ENCODE measurements at regions not wholly inside any gene's neighbourhood (a gene's known extent, or its start where the extent isn't known, plus 50 kb on each side); places are given as distances from the start of the nearest gene placed in this dataset.

DNA sequence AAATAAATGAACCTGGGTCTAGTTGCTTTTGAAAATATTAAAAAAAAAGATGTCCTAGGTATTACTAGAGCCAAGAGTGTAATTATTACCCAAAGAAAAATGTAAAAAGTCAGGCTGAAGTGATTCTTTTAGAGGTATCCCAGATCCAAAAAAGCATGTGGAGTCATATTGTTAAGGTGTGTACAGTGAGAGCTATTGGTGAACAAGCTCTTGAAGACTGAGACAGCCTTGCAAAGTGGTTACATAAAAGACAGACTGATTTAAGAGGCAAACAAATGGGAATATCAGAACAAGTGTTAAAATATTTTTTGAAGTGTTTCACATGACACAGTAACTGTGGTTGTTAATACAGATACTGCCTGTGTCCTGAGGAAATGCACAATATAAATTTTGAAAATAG is 624.5 kb downstream of the PLOD2 start:
- no peak overlapping the region for H3K4me3 Mint-ChIP-seq
- no peaks in the 10 kb centered on the region for H3K4me1 Mint-ChIP-seq (ENCODE audit: low read depth)
- H3K9me3 Mint-ChIP-seq: peaks cover 5% of the 10 kb centered on the region
- no peak overlapping the region for H3K27ac Mint-ChIP-seq
- no peaks in the 10 kb centered on the region for H3K36me3 Mint-ChIP-seq
- ChIA-PET CTCF (no interaction called here), POLR2A (no interaction called here)
- no peaks in the 10 kb centered on the region for H3K27me3 Mint-ChIP-seq
- intact Hi-C loops (cut with micrococcal nuclease): no loop called here
- DNase-seq: no peak

DNA sequence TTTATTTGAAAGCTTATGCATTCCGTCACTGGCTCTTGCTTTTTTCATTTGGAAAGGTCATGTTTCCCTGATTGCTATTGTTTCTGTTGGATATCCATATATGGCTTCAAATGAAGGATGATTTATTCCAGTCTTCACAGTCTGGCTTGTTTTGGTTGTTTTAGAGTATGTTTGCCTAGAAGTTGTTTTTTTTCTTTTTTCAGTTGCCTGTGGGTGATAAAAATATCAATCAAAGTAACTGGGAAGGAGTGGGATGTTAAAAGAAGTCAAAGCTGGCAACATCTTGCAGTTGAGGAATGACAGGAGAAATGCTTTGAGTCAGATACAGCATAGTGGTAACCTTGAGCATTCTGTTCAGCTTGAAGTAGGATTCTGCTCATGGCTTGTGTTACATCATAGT is 610.5 kb downstream of the PLOD2 start:
- CTCF ChIA-PET: no interaction called here
- no peaks in the 10 kb centered on the region for H3K36me3 Mint-ChIP-seq
- no peak overlapping the region for H3K4me3 Mint-ChIP-seq
- peaks cover 14% of the 10 kb centered on the region for H3K9me3 Mint-ChIP-seq
- no peak for DNase-seq
- H3K27ac Mint-ChIP-seq: no peak overlapping the region
- POLR2A ChIA-PET: no interaction called here
- no peaks in the 10 kb centered on the region for H3K4me1 Mint-ChIP-seq (ENCODE audit: low read depth)
- intact Hi-C loops (cut with micrococcal nuclease): no loop called here
- no peaks in the 10 kb centered on the region for H3K27me3 Mint-ChIP-seq

DNA sequence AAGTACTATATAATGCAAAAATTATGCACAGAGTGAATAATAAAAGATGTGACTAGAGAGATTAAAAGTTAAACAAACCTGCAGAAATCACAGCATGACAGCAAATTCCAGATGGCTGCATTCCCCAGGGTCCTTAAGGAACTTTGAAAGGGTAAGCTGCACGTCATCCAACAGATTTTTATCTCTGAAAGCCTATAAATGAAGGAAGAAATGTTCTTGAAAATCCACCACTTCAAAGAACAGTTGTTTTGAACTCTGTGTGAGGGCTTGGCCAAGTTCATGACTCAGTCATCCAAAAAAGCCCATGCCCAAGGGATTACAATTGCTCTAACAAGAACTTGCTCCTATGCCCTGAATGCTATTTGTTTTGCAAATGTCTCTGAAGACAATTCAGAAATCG is 603.6 kb downstream of the PLOD2 start:
- ChIA-PET POLR2A (no interaction called here), CTCF (no interaction called here)
- H3K4me1 Mint-ChIP-seq (ENCODE audit: low read depth): no peaks in the 10 kb centered on the region
- no peak overlapping the region for H3K27ac Mint-ChIP-seq
- intact Hi-C loops (cut with micrococcal nuclease): no loop called here
- H3K9me3 Mint-ChIP-seq: peaks cover 16% of the 10 kb centered on the region
- H3K27me3 Mint-ChIP-seq: no peaks in the 10 kb centered on the region
- no peak for DNase-seq
- no peak overlapping the region for H3K4me3 Mint-ChIP-seq
- H3K36me3 Mint-ChIP-seq: no peaks in the 10 kb centered on the region

DNA sequence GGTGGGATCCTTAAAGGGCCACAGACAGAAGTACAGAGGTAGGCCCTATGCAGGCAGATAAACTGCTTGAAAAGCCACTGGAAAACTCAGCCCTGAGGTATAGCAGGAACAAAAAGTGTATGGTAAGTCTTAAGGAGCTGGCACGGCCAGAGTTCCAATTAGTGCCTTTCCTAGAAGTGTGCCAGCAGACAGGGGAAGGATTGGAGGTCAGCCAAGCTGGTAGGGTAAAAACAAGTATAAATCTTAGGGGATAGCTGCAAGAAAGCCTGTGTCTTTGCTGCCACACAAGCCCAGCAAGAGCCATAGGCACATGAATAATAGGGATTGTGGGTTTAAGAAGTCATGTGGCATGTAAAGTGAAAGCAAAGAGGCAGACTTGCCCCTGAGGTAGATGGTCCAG is 582.5 kb downstream of the PLOD2 start:
- Mint-ChIP-seq H3K4me1 (ENCODE audit: low read depth) (no peaks in the 10 kb centered on the region), H3K27me3 (no peaks in the 10 kb centered on the region), H3K4me3 (no peak overlapping the region), H3K9me3 (peaks cover 4% of the 10 kb centered on the region), H3K27ac (no peak overlapping the region), H3K36me3 (no peaks in the 10 kb centered on the region)
- intact Hi-C loops (cut with micrococcal nuclease): no loop called here
- DNase-seq: no peak
- ChIA-PET POLR2A (no interaction called here), CTCF (no interaction called here)

DNA sequence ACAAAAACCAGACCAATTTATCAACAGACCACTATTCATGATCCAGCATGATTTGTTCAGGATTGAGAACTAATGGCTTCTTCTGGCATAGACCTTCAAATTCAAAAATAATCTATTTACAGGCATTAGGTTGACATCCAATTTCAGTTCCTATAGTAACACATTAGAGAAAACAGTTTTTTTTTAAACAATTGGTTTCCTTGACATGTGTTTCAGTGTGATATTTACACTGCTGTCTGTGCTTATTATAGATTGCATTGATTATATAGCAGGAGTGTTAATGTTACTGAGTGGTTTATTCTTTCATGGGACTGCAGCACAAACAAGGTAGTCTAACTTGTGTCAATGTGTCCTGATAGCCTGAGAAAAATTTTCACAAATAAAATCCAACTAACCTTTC is 579.3 kb downstream of the PLOD2 start:
- DNase-seq: no peak
- H3K4me3 Mint-ChIP-seq: no peak overlapping the region
- POLR2A ChIA-PET: no interaction called here
- H3K4me1 Mint-ChIP-seq (ENCODE audit: low read depth): no peaks in the 10 kb centered on the region
- intact Hi-C loops (cut with micrococcal nuclease): no loop called here
- no peak overlapping the region for H3K27ac Mint-ChIP-seq
- H3K27me3 Mint-ChIP-seq: no peaks in the 10 kb centered on the region
- H3K9me3 Mint-ChIP-seq: peaks cover 6% of the 10 kb centered on the region
- no peaks in the 10 kb centered on the region for H3K36me3 Mint-ChIP-seq
- CTCF ChIA-PET: no interaction called here

DNA sequence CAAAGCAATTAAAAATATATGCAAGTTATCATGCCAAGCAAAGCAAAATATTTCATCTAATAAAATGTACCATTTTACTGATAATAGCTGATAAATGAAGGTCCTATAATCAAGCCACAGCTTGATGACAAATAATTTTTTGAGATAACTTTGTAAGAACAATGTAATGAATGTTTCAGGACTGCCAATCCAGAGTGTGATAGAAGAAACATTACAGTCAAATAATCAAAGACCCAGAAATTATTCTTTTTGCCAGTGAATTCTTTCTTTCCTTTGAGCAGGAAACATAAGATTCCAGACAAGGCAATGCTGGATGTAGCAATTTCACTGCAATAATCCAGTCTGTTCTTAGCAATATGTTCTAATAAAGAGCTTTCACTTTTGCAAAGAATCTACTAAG is 556.1 kb downstream of the PLOD2 start:
- no peaks in the 10 kb centered on the region for H3K4me1 Mint-ChIP-seq (ENCODE audit: low read depth)
- POLR2A ChIA-PET: no interaction called here
- no peak overlapping the region for H3K27ac Mint-ChIP-seq
- peaks cover 20% of the 10 kb centered on the region for H3K9me3 Mint-ChIP-seq
- DNase-seq: no peak
- intact Hi-C loops (cut with micrococcal nuclease): no loop called here
- CTCF ChIA-PET: no interaction called here
- H3K27me3 Mint-ChIP-seq: no peaks in the 10 kb centered on the region
- no peaks in the 10 kb centered on the region for H3K36me3 Mint-ChIP-seq
- no peak overlapping the region for H3K4me3 Mint-ChIP-seq

DNA sequence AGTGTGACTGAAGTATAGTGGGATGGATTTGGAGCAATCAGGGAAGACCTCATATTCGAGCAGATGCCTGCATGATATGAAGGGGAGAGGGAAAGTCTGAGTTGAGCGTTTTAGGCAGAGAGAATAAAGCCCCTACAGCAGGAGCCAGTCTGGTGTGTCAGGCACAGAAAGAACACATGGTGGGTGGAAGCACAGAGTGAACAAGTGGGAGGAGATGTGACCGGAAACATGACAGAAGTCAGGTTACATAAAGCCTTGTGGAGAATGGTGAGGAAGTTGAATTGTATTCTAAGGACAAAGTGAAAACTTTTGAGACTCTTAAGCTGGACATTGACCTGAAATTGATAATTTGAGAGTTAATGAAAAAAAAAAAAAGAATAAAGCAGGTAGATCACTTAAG is 541.0 kb downstream of the PLOD2 start:
- no peaks in the 10 kb centered on the region for H3K4me1 Mint-ChIP-seq (ENCODE audit: low read depth)
- H3K4me3 Mint-ChIP-seq: no peak overlapping the region
- no peak overlapping the region for H3K27ac Mint-ChIP-seq
- DNase-seq: no peak
- intact Hi-C loops (cut with micrococcal nuclease): no loop called here
- CTCF ChIA-PET: no interaction called here
- H3K27me3 Mint-ChIP-seq: no peaks in the 10 kb centered on the region
- H3K36me3 Mint-ChIP-seq: no peaks in the 10 kb centered on the region
- POLR2A ChIA-PET: no interaction called here
- peaks cover 8% of the 10 kb centered on the region for H3K9me3 Mint-ChIP-seq

DNA sequence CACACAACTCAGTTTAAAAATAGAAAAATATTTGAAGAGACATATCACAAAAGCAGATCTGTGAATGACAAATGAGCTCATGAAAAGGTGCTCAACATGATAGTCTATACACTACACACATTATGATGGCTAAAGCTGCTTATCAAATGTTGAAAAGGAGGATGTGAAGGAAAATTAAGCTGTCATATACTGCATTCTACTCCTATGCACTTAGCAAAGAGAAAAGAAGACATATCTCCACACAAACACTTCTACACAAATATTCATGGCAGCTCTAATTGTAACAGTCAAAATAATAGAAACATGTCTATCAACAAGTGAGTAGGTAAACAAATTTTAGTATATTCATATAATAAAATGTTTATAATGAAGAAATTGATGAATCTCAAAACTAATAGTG is 540.5 kb downstream of the PLOD2 start:
- no peak for DNase-seq
- H3K27me3 Mint-ChIP-seq: no peaks in the 10 kb centered on the region
- peaks cover 8% of the 10 kb centered on the region for H3K9me3 Mint-ChIP-seq
- intact Hi-C loops (cut with micrococcal nuclease): no loop called here
- CTCF ChIA-PET: no interaction called here
- POLR2A ChIA-PET: no interaction called here
- no peaks in the 10 kb centered on the region for H3K36me3 Mint-ChIP-seq
- H3K27ac Mint-ChIP-seq: no peak overlapping the region
- no peak overlapping the region for H3K4me3 Mint-ChIP-seq
- no peaks in the 10 kb centered on the region for H3K4me1 Mint-ChIP-seq (ENCODE audit: low read depth)

DNA sequence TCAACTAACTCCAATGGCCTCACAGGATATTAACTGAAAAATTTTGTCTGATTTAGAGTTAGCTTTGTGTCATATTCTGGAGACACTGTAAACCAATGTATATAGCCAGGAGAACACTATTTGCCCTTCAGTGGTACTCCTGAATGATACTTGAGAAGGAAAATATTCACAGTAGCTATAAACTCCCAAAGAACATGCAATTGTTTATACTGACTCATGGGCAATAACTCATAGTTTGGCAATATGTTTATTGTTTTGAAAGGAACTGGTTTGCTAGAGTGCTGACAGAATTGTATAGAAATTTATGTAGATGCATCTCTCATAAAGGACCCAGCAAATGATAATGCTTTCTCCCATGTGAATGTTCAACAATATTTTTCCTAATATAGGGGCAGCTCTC is 537.6 kb downstream of the PLOD2 start:
- intact Hi-C loops (cut with micrococcal nuclease): no loop called here
- POLR2A ChIA-PET: no interaction called here
- Mint-ChIP-seq H3K27me3 (no peaks in the 10 kb centered on the region), H3K4me3 (no peak overlapping the region), H3K4me1 (ENCODE audit: low read depth) (no peaks in the 10 kb centered on the region), H3K36me3 (no peaks in the 10 kb centered on the region), H3K9me3 (peaks cover 3% of the 10 kb centered on the region), H3K27ac (no peak overlapping the region)
- DNase-seq: no peak
- CTCF ChIA-PET: no interaction called here

DNA sequence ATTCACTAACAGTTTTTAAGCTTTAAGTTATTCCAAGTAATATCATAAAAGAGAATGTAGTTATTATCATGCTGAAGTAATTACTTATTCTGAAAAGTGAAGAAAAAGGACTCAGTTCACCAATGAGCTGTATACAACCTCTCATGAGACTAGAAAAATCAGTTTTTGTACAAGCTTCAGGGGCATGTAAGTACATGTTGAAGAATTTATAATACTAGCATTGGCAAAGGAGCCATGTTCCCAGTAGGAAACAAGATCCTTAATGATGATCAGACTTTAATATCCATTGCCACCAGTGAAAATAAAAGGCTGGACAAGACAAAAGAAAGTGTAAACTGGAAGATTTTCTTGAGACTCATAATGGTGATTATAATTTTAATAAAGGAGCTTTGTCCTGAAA is 532.8 kb downstream of the PLOD2 start:
- no peaks in the 10 kb centered on the region for H3K4me1 Mint-ChIP-seq (ENCODE audit: low read depth)
- intact Hi-C loops (cut with micrococcal nuclease): no loop called here
- H3K27ac Mint-ChIP-seq: no peak overlapping the region
- peaks cover 21% of the 10 kb centered on the region for H3K9me3 Mint-ChIP-seq
- POLR2A ChIA-PET: no interaction called here
- no peaks in the 10 kb centered on the region for H3K27me3 Mint-ChIP-seq
- no peak for DNase-seq
- peaks cover 1% of the 10 kb centered on the region for H3K36me3 Mint-ChIP-seq
- no peak overlapping the region for H3K4me3 Mint-ChIP-seq
- CTCF ChIA-PET: no interaction called here

DNA sequence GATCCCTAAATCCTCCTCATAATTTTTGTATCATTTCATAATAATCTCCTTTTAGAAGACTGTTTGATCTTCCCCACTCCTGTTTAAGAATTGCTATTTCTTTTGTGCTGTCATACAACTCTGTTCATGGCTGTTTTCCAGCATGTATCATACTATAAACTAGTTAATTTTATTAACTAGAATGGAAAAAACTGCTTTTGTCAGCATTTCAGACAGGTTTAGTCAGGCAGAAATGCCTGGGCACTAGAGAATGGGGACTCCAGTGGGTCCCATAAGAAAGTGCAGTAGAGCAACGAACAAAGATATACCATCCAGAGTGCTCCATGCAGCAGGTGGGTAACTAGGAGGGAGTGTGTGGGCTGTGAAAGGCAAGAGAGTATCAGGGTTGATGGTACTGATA is 523.9 kb downstream of the PLOD2 start:
- H3K36me3 Mint-ChIP-seq: no peaks in the 10 kb centered on the region
- intact Hi-C loops (cut with micrococcal nuclease): no loop called here

DNA sequence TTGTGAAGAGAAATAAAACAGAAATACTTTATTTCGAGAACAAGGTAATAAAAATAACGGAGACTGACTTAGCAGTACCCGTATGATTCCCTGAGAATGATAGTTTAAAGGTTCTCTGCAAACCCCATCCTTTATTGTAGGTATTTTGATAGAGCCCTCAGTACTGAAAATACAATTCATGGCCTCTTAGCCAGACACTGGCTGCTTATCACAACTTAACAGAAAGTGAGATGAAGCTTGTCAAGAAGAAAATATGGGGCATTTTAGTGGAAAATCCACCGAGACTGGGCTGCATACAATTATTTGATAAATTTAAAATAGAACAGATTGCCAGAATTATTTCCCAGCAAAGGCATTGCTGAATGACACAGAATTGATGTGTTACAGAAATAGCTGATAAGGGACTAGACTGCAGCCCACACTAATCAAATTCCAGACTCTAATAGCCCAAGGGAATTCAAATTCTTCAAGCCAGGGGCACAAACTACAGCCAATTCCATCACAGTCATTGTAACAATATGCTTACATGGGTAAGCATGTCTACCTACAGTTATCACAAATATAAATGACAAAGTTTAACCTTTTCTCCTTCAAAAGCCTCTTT is 521.9 kb downstream of the PLOD2 start:
- DNase-seq: no peak
- CTCF ChIA-PET: no interaction called here
- H3K4me1 Mint-ChIP-seq (ENCODE audit: low read depth): no peaks in the 10 kb centered on the region
- intact Hi-C loops (cut with micrococcal nuclease): no loop called here
- H3K36me3 Mint-ChIP-seq: no peaks in the 10 kb centered on the region
- H3K4me3 Mint-ChIP-seq: no peak overlapping the region
- POLR2A ChIA-PET: no interaction called here
- H3K27ac Mint-ChIP-seq: no peak overlapping the region
- no peaks in the 10 kb centered on the region for H3K9me3 Mint-ChIP-seq
- H3K27me3 Mint-ChIP-seq: no peaks in the 10 kb centered on the region

More for the DNA sequence above, 523.9 kb downstream of the PLOD2 start:
- ChIA-PET POLR2A (no interaction called here), CTCF (no interaction called here)
- no peak overlapping the region for H3K27ac Mint-ChIP-seq
- H3K9me3 Mint-ChIP-seq: peaks cover 7% of the 10 kb centered on the region
- DNase-seq: no peak
- H3K27me3 Mint-ChIP-seq: no peaks in the 10 kb centered on the region
- H3K4me1 Mint-ChIP-seq (ENCODE audit: low read depth): no peaks in the 10 kb centered on the region
- no peak overlapping the region for H3K4me3 Mint-ChIP-seq

DNA sequence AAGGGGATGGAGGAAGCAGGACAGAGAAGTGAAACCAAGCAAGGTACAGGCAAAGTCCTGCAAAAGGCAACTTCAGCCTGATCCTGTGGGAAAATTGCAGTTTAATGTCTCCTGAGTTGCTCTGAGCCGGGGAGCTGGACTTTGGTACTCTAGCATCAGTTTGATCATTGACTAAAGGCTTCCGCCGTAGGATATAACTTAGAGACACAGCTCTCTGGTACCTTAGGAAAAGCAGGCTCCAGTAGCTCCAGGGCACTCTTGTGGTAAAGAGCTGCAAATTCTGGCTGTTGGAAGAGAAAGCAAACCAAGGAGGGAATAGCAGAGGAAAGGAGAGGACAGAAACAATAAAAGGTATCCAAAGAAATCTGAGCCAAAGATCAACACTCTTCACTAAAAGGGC is 521.1 kb downstream of the PLOD2 start:
- Mint-ChIP-seq H3K36me3 (no peaks in the 10 kb centered on the region), H3K4me3 (no peak overlapping the region), H3K4me1 (ENCODE audit: low read depth) (no peaks in the 10 kb centered on the region), H3K9me3 (no peaks in the 10 kb centered on the region), H3K27me3 (no peaks in the 10 kb centered on the region), H3K27ac (no peak overlapping the region)
- CTCF ChIA-PET: no interaction called here
- intact Hi-C loops (cut with micrococcal nuclease): no loop called here
- POLR2A ChIA-PET: no interaction called here
- no peak for DNase-seq

DNA sequence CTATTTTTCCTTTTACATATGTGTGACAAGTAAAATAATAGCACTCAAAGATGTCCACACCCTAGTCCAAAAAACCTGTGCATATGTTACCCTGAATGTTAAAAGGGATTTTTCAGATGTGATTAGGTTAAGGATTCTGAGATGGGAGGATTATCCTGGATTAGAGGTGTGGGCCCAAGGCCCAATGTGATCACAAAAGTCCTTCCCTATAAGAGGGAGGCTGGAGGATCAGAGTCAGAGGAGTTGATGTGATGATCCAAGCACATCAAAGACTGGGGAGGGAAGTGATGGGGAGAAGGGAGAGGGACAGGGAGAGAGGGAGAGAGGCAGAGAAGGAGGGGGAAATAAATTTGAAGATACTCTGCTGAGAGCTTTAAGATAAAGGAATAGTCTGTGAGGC is 512.6 kb downstream of the PLOD2 start:
- ChIA-PET POLR2A (no interaction called here), CTCF (no interaction called here)
- H3K27ac Mint-ChIP-seq: no peak overlapping the region
- no peaks in the 10 kb centered on the region for H3K4me1 Mint-ChIP-seq (ENCODE audit: low read depth)
- no peaks in the 10 kb centered on the region for H3K27me3 Mint-ChIP-seq
- intact Hi-C loops (cut with micrococcal nuclease): no loop called here
- no peaks in the 10 kb centered on the region for H3K36me3 Mint-ChIP-seq
- H3K4me3 Mint-ChIP-seq: no peak overlapping the region
- peaks cover 2% of the 10 kb centered on the region for H3K9me3 Mint-ChIP-seq
- no peak for DNase-seq

All from activated CD4-positive, alpha-beta memory T cell treated with anti-CD3 and anti-CD28 coated beads for 36 hours (primary cell).